HG02870 (cell line): ENCODE measurements at regions not wholly inside any gene's neighbourhood (a gene's known extent, or its start where the extent isn't known, plus 50 kb on each side); places are given as distances from the start of the nearest gene placed in this dataset.
"Not testable (repeated sequence)": the region's sequence is repeated elsewhere in the genome, so short reads cannot be mapped to it uniquely, and the experiment has no call there.

Experiments used
- ATAC-seq: cut with Tn5 transposase; IDR thresholded peaks from one replicate; pipeline ENCODE4 v1.9.1; 2021; ENCODE audit warnings: mild to moderate bottlenecking, moderate library complexity; ENCODE audit not compliant: unreplicated experiment

DNA sequence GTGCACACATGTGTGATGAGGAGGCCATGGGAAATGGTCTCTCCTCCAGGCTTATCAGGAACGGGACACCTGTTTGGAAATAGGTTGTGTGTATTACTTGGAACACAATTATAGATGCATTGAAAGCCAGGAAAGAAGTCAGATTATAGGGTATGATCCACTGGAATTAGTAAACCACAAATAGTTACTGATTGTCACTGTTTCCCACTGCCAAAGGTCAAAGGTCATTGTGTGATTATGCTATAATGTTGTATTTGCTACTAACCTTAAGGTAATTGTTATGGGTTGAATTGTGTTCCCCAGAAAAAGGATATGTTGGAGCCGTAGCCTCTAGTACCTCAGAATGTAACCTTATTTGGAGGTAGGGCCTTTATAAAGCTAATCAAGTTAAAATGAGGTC, 129.9 kb upstream of the FBXO33 start:
- ATAC-seq, result no peak

DNA sequence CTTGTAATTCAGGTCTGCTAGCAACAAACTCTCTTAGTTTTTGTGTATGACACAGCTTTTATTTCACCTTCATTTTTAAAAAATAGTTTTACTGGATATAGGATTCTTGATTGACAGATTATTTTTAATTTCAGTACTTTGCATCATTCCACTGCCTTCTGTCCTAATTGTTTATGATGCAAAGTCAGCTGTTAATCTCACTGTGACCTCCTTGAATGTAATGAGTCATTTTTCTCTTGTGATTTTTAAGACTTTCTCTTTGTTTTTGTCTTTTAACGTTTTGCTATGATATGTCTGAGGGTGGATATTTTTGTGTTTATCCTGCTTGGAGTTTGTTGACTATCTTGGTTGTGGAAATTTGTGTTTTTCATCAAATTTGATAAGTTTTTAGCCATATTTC, 126.3 kb upstream of the FBXO33 start:
- no peak for ATAC-seq

DNA sequence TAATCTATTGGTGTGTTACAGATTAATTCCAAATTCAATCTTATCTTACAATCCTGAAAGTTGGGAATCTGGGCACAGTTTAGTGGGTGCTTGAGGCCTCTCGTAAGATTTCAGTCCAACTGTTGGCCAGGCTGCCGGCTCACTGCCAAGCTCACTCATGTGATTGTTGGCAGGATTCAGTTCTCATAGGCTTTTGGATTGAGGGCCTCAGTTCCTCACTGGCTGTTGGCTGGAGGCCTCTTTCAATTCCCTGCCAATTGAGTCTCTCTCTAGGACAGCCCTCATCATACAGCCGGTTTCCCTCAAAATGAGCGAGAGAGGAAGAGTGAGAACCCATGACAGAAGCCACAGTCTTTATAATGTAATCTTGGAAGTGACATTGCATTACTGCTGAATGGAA, 123.5 kb upstream of the FBXO33 start:
- ATAC-seq, result no peak

DNA sequence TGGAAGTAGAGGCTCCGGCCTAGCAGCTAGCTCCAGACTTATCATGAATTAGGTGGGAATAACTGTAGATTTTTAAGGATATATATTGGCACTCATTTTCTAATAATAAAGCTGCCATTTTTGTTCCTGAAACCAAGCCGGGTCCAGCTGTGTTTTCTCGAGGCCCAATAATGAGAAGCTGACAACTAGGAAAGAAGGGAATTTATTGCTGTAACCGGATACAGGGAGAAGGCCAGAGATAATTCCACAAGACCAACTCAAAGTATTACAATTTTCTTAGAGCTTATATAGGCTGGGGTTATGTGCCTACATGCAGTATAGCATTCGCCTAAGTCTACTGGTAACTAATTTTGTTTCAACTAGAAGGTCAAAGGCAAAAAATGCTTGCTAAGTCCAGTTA, 122.3 kb upstream of the FBXO33 start:
- no peak for ATAC-seq

DNA sequence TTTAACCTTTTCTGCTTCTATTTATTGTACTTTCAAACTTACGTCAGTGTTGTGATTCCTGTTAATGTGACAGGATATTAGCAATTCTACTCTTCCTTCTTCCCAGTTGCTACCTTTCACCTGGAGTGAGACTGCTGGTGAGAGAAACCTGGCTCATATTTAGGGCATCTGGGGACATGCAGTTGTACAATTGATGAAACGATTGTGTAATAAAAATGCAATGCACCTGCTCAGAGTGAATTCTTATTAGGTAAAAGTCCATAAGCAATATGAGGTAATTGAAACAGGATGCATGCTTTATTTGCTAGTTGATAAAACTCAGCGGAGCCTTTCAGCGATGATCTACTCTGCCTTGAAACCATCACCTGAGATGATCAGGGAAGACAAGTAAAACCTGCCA, 116.1 kb upstream of the FBXO33 start:
- no peak for ATAC-seq

DNA sequence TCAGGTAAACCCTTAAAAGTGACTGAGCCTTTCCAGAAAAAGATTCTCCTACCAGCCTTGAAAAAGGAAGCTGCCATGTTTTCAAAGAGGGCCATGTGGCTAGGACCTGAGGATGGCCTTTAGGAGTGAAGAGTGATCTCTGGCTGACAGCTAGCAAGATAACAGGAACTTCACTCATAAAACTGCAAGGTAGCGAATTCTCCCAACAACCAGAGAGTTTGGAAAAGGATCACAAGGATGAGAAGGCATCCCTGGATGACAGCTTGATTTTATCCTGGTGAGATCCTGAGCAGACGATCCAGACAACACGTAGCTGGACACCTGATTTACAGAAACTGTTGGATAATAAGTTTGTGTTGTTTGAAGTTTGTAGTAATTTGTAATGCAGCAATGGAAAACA, 115.6 kb upstream of the FBXO33 start:
- no peak for ATAC-seq

DNA sequence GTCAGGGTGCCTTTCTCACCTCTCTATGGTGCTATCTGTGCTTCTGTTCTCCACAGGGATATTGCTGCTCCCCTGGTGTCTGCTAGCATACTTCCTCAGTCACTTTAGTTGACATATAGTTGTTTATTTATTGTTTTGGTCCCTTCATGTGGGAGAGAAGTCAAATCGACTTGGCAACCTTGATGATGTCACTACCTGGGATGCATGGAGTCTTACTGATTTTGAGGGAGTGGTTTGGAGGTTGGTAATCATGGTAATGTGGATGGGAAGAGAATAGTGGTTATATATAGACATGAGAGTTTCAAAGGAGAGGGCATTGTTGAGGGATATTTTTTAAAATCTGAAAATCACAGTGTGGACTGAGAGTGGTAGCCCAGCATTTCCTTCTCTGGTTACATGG, 73.6 kb upstream of the FBXO33 start:
- no peak for ATAC-seq

DNA sequence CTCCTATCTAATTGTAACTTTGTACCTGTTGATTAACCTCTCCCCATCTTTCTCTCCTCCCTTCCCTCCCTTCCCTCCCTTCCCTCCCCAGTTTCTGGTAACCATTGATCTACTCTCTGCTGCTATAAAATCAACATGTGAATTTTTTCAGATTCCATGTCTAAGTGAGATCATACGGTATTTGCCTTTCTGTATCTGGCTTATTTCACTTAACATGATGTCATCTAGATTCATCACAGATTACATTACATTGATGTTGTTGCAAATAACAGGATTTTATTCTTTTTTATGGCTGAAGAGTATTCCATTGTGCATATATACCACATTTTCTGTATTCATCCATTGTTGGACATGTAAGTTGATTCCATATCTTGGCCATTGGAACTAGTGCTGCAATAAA, 68.0 kb upstream of the FBXO33 start:
- ATAC-seq, result no peak

DNA sequence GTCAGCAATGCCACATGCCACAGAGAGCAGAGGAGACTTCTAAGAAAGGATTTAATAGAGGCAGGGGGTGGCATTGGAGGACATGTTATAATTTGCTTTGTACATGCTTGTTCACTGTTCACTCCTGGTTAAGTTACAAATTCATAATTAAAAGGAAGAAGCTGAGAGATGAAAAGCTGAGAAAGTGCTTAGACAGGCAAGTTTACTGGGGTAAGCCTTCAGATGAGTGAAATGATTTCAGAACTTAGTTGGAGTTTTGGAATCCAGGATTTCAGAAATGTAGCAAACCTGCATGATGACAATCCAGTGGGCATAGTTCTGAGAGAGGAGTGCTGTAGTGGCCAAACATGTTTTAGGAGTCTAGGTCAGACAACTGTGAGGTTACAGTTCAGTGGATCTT, 67.3 kb upstream of the FBXO33 start:
- ATAC-seq, result no peak

DNA sequence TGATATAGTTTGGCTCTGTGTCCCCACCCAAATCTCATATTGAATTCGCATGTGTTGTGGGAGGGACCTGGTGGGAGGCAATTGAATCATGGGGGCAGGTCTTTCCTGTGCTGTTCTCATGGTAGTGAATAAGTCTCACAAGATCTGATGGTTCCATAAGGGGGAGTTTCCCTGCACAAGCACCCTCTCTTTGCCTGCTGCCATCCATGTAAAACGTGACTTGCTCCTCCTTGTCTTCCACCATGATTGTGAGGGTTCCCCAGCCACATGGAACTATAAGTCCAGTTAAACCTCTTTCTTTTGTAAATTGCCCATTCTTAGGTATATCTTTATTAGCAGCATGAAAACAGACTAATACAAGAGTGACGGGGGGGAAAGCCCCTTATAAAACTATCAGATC, 65.4 kb upstream of the FBXO33 start:
- not testable (repeated sequence) for ATAC-seq

DNA sequence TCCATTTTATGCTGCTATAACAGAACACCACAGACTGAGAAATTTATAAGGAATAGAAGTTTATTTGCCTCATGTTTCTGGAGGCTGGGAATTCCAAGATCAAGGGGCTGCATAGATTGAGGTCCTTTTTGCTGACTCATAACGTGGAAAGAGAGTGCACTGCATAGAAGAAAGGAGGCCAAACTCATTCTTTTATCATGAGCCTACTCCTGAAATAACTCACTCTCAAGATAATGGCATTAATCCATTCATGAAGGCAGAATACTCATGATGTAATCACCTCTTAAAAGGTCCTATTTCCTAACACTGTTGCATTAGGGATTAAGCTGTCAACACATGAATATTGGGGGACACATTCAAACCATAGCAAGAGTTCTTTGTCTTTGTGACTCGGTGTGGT, 60.0 kb upstream of the FBXO33 start:
- no peak for ATAC-seq

DNA sequence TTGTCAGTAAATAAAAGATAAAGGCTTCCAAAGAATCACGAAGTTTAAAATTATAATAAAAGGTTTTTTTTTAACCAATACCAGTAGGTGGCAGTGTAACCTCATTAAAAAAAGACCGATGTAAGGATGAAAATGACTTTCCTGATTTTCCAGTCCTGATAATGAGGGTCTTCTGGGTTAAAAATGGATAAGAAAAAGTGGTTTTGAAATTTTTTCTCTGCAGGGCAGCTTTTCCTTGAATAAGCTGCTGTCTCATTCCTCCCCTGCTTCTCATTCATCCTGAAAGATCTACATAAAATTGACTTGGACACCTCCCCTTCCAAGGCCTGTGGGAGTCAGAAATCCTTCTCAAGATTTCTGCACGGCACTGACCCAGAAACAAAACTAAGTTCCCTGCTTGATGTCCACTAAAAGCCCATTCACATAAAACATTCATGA, 58.9 kb upstream of the FBXO33 start:
- ATAC-seq, result no peak

DNA sequence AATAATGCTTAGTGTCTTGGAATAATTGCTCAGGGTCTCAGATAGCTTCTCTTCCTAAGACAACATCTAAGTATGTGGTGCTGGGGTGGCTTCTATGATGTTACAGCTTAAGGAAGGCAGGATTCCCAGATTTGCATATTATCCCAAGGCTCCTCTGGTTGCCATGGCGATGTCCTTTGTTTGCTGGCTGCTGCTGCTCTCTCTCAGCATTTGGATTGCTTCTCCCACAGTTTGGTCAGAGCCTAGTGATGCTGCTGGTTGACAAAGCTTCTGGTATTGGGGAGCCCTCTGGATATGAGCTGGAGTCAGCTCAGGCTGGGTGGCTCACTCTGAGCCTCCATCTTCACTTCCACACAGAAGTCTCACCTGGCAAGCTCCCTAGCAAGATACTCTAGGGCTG, 56.4 kb upstream of the FBXO33 start:
- no peak for ATAC-seq

DNA sequence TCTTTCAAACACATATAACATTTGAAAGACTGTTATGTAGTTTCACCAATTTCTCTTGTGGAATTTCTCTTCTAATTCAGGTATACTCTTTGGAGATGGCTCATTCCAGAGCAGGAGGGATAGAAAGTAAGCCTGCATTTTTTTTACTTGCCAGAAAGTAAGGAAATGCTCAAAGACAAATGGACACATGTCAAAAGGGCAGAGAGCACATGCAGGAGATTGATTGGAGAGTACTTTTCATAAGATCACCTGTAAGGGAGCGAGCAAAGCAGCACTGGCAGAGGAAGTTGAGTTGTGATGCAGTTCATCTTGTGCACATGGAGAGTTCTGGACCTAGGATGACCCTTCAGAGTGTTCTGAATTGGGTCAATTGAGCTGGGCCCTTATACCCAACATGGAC, 51.4 kb upstream of the FBXO33 start:
- no peak for ATAC-seq
